ENCODE measurements at regions not wholly inside any gene's neighbourhood (a gene's known extent, or its start where the extent isn't known, plus 50 kb on each side); places are given as distances from the start of the nearest gene placed in this dataset.

- DNase-seq (no peak), ATAC-seq (ENCODE audit: poor library complexity) (no peak)
- intact Hi-C loops (cut with DNase I) = no loop called here
These were observed 672.4 kb upstream of the MIR17HG start for GRCh38 chr13:90675129-90675528.

GRCh38 chr13:90680826-90681225 is 666.7 kb upstream of the MIR17HG start:
- intact Hi-C loops (cut with DNase I) = no loop called here
- ATAC-seq (ENCODE audit: poor library complexity) = no peak
- no peak for DNase-seq

GRCh38 chr13:90683711-90684131 is 663.8 kb upstream of the MIR17HG start:
- DNase-seq = no peak
- ATAC-seq (ENCODE audit: poor library complexity) = no peak
- intact Hi-C loops (cut with DNase I) = no loop called here

- ATAC-seq (ENCODE audit: poor library complexity) (peak; percentile 60), DNase-seq (no peak)
- intact Hi-C loops (cut with DNase I) = no loop called here
These were observed 661.0 kb upstream of the MIR17HG start for GRCh38 chr13:90686442-90686841.

GRCh38 chr13:90689111-90689510 is 658.4 kb upstream of the MIR17HG start:
- no peak for ATAC-seq (ENCODE audit: poor library complexity)
- intact Hi-C loops (cut with DNase I) = no loop called here
- no peak for DNase-seq

- DNase-seq = no peak
- peak; percentile 87 for ATAC-seq (ENCODE audit: poor library complexity)
These were observed 656.9 kb upstream of the MIR17HG start for GRCh38 chr13:90690458-90691080.

GRCh38 chr13:90696254-90696653 is 651.2 kb upstream of the MIR17HG start:
- no peak for DNase-seq
- ATAC-seq (ENCODE audit: poor library complexity) = no peak
- intact Hi-C loops (cut with DNase I) = no loop called here

More at GRCh38 chr13:90690458-90691080, 656.9 kb upstream of the MIR17HG start:
- intact Hi-C loops (cut with DNase I) = no loop called here

GRCh38 chr13:90696656-90697055 is 650.8 kb upstream of the MIR17HG start:
- DNase-seq (no peak), ATAC-seq (ENCODE audit: poor library complexity) (no peak)
- intact Hi-C loops (cut with DNase I) = no loop called here

GRCh38 chr13:90700340-90700739 is 647.1 kb upstream of the MIR17HG start:
- intact Hi-C loops (cut with DNase I) = no loop called here
- no peak for ATAC-seq (ENCODE audit: poor library complexity)

GRCh38 chr13:90701264-90701663 is 646.2 kb upstream of the MIR17HG start:
- ATAC-seq (ENCODE audit: poor library complexity) (no peak), DNase-seq (no peak)
- intact Hi-C loops (cut with DNase I) = no loop called here

More at GRCh38 chr13:90700340-90700739, 647.1 kb upstream of the MIR17HG start:
- DNase-seq = no peak

- ATAC-seq (ENCODE audit: poor library complexity) = no peak
- intact Hi-C loops (cut with DNase I) = no loop called here
- no peak for DNase-seq
These were observed 645.4 kb upstream of the MIR17HG start for GRCh38 chr13:90702050-90702449.

- intact Hi-C loops (cut with DNase I) = no loop called here
- ATAC-seq (ENCODE audit: poor library complexity) (no peak), DNase-seq (no peak)
These were observed 640.9 kb upstream of the MIR17HG start for GRCh38 chr13:90706631-90707030.

- ATAC-seq (ENCODE audit: poor library complexity) = no peak
- no peak for DNase-seq
- intact Hi-C loops (cut with DNase I) = no loop called here
These were observed 639.4 kb upstream of the MIR17HG start for GRCh38 chr13:90708128-90708527.

GRCh38 chr13:90709319-90709718 is 638.2 kb upstream of the MIR17HG start:
- no peak for ATAC-seq (ENCODE audit: poor library complexity)
- no peak for DNase-seq
- intact Hi-C loops (cut with DNase I) = no loop called here

- intact Hi-C loops (cut with DNase I) = no loop called here
- DNase-seq (no peak), ATAC-seq (ENCODE audit: poor library complexity) (no peak)
These were observed 637.2 kb upstream of the MIR17HG start for GRCh38 chr13:90710164-90710759.

GRCh38 chr13:90713441-90714133 is 633.9 kb upstream of the MIR17HG start:
- ATAC-seq (ENCODE audit: poor library complexity) (no peak), DNase-seq (no peak)
- intact Hi-C loops (cut with DNase I) = no loop called here

- intact Hi-C loops (cut with DNase I) = no loop called here
- ATAC-seq (ENCODE audit: poor library complexity) (no peak), DNase-seq (no peak)
These were observed 632.0 kb upstream of the MIR17HG start for GRCh38 chr13:90715485-90715884.

- DNase-seq (no peak), ATAC-seq (ENCODE audit: poor library complexity) (peak; percentile 52)
- intact Hi-C loops (cut with DNase I) = no loop called here
These were observed 630.0 kb upstream of the MIR17HG start for GRCh38 chr13:90717451-90717936.

GRCh38 chr13:90719461-90719860 is 628.0 kb upstream of the MIR17HG start:
- no peak for DNase-seq
- intact Hi-C loops (cut with DNase I) = no loop called here
- no peak for ATAC-seq (ENCODE audit: poor library complexity)

GRCh38 chr13:90721937-90722336 is 625.5 kb upstream of the MIR17HG start:
- DNase-seq (no peak), ATAC-seq (ENCODE audit: poor library complexity) (no peak)
- intact Hi-C loops (cut with DNase I) = no loop called here

Measured in Right ventricle myocardium superior (tissue), 1 donor.